ENCODE measurements at regions not wholly inside any gene's neighbourhood (a gene's known extent, or its start where the extent isn't known, plus 50 kb on each side); places are given as distances from the start of the nearest gene placed in this dataset.

DNA sequence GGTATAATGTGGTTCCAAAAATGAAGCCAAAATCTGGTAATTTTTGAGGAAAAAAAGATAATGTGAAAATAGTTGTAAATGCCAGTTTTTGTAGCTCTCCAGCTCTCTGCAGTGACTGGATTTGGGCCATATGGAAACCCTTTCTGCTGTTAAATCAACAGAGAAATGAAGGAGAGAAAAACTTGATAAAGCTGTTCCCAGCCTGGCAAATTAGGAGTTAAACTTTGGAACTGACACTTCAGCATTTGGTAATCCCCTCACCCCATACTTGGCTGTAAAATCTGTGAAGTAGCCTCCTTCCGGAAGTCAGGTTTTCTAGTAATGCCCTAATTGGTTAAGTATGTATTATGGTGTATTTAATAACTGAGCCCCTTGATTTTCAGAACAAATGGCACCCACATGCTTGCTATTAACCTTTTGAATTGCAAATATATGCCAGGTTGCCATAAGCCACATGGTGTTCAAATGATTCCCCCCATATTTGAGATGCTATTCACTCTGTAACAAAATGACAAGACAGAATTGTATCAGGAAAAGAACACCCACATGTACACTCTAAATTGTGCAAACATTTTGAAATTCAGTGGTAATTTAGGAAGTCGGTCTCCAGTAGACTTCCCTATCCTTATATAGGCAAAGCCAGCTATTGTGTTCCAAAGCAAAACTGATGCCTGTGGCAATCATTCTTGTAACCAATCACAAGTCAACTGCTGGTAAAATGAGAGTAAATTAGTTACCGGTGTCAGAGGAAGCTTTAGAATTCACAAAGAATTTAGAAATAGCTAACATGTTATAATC, 96.3 kb upstream of the ADAMTS3 start:
- Histone ChIP-seq H3K9me1 (replicated peaks; ENCODE audit: control insufficient read depth, extremely low read depth, insufficient read depth, low read length) (no peaks in the 10 kb centered on the region), H3K9ac (replicated peaks; ENCODE audit: extremely low read depth, insufficient read depth, low read length) (no peak overlapping the region), H2AFZ (ENCODE audit: low read depth, low read length) (no peak overlapping the region), H3K36me3 (ENCODE audit: control insufficient read depth in 2 of 2, extremely low read depth in 1 of 2, insufficient read depth in 2 of 2, low read length in 2 of 2) (no peaks in the 10 kb centered on the region), H3K27ac (ENCODE audit: insufficient read depth, low read depth, low read length) (no peak overlapping the region), H4K20me1 (replicated peaks; ENCODE audit: control insufficient read depth, extremely low read depth, insufficient read depth, low read length) (no peaks in the 10 kb centered on the region), H3K4me1 (ENCODE audit: control insufficient read depth, extremely low read depth, insufficient read depth, low read length) (no peaks in the 10 kb centered on the region), H3K79me2 (ENCODE audit: control insufficient read depth, insufficient read depth, low read length) (no peaks in the 10 kb centered on the region), H3K27me3 (ENCODE audit: control insufficient read depth in 2 of 2, insufficient read depth in 2 of 2, low read length in 2 of 2) (peaks cover 0 to 2% of the 10 kb centered on the region in 2 experiments), H3K4me2 (ENCODE audit: insufficient read depth, low read length) (no peak overlapping the region), H3K4me3 (replicated peaks in 1 of 3; ENCODE audit: insufficient read depth in 1 of 3, low read depth in 1 of 3, low read length in 3 of 3) (no peak overlapping the region), H3K9me3 (replicated peaks; ENCODE audit: control insufficient read depth, insufficient read depth, low read length) (no peaks in the 10 kb centered on the region)
- intact Hi-C loops (cut with micrococcal nuclease), result no loop called here
- dilution Hi-C loops (cut with MboI; ENCODE audit: extremely low pct_ligation_motif_present, low sequenced_read_pairs), result no loop called here
- DNase-seq (ENCODE audit: low read depth, low spot score), result no peak
- no peak for TF ChIP-seq FOS (IDR thresholded peaks at IDR 0.05; ENCODE audit: borderline replicate concordance, insufficient read depth, low read length)
- TF ChIP-seq, protein P1, sequence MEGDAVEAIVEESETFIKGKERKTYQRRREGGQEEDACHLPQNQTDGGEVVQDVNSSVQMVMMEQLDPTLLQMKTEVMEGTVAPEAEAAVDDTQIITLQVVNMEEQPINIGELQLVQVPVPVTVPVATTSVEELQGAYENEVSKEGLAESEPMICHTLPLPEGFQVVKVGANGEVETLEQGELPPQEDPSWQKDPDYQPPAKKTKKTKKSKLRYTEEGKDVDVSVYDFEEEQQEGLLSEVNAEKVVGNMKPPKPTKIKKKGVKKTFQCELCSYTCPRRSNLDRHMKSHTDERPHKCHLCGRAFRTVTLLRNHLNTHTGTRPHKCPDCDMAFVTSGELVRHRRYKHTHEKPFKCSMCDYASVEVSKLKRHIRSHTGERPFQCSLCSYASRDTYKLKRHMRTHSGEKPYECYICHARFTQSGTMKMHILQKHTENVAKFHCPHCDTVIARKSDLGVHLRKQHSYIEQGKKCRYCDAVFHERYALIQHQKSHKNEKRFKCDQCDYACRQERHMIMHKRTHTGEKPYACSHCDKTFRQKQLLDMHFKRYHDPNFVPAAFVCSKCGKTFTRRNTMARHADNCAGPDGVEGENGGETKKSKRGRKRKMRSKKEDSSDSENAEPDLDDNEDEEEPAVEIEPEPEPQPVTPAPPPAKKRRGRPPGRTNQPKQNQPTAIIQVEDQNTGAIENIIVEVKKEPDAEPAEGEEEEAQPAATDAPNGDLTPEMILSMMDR (IDR thresholded peaks at IDR 0.05; ENCODE audit: extremely low read depth in 1 of 2, insufficient read depth in 1 of 2, low read depth in 1 of 2, low read length in 2 of 2), result no peak
- TF ChIP-seq, protein P2, sequence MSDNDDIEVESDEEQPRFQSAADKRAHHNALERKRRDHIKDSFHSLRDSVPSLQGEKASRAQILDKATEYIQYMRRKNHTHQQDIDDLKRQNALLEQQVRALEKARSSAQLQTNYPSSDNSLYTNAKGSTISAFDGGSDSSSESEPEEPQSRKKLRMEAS (IDR thresholded peaks at IDR 0.05; ENCODE audit: insufficient read depth, insufficient read length), result no peak
- TF ChIP-seq JUN (IDR thresholded peaks at IDR 0.05; ENCODE audit: borderline replicate concordance, insufficient read depth, insufficient read length, low read depth), result no peak
- no peak for FAIRE-seq
- CTCF ChIA-PET, result interaction anchor here (1.0 to 1.5 kb wide), 3 partner anchors 12 to 160 kb away, joined by 4 to 5 read pairs (median 4); no protein-coding TSS in a partner anchor
- no TSS peak for BruUV-seq (replicated peaks)
- POLR2A ChIA-PET, result no interaction called here

DNA sequence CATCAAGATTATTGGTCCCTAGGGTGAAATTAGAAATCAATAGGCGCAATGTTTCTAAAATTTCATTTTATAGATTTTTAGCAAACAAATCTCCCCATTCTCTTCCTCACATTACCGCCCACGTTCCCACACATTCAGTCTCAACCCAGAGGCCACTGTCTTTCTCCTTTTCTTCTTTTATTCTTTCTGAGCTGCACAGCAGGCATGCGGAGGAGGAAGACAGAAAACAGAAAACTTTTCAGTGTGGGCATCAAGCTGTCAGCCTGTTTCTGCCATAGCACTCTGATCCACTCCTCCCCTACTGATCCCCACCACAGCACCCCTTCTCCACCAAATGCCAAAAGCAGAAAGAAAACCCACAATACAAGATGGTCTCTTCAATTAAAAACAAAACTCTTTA, 94.8 kb upstream of the ADAMTS3 start:
- Histone ChIP-seq H3K27me3 (ENCODE audit: control insufficient read depth in 2 of 2, insufficient read depth in 2 of 2, low read length in 2 of 2) (no peaks in the 10 kb centered on the region), H3K79me2 (ENCODE audit: control insufficient read depth, insufficient read depth, low read length) (no peaks in the 10 kb centered on the region), H3K9me3 (replicated peaks; ENCODE audit: control insufficient read depth, insufficient read depth, low read length) (no peaks in the 10 kb centered on the region), H2AFZ (ENCODE audit: low read depth, low read length) (no peak overlapping the region), H3K4me3 (replicated peaks in 1 of 3; ENCODE audit: insufficient read depth in 1 of 3, low read depth in 1 of 3, low read length in 3 of 3) (no peak overlapping the region), H4K20me1 (replicated peaks; ENCODE audit: control insufficient read depth, extremely low read depth, insufficient read depth, low read length) (no peaks in the 10 kb centered on the region), H3K9ac (replicated peaks; ENCODE audit: extremely low read depth, insufficient read depth, low read length) (no peak overlapping the region), H3K4me1 (ENCODE audit: control insufficient read depth, extremely low read depth, insufficient read depth, low read length) (no peaks in the 10 kb centered on the region), H3K36me3 (ENCODE audit: control insufficient read depth in 2 of 2, extremely low read depth in 1 of 2, insufficient read depth in 2 of 2, low read length in 2 of 2) (no peaks in the 10 kb centered on the region), H3K9me1 (replicated peaks; ENCODE audit: control insufficient read depth, extremely low read depth, insufficient read depth, low read length) (no peaks in the 10 kb centered on the region), H3K4me2 (ENCODE audit: insufficient read depth, low read length) (no peak overlapping the region), H3K27ac (ENCODE audit: insufficient read depth, low read depth, low read length) (no peak overlapping the region)
- intact Hi-C loops (cut with micrococcal nuclease), result no loop called here
- DNase-seq (ENCODE audit: low read depth, low spot score) (no peak), FAIRE-seq (no peak)
- TF ChIP-seq, protein P2 (IDR thresholded peaks at IDR 0.05; ENCODE audit: insufficient read depth, insufficient read length), result no peak
- no peak for TF ChIP-seq MYC (IDR thresholded peaks at IDR 0.05; ENCODE audit: low read depth, low read length)
- no peak for TF ChIP-seq FOS (IDR thresholded peaks at IDR 0.05; ENCODE audit: borderline replicate concordance, insufficient read depth, low read length)
- TF ChIP-seq, protein P1 (IDR thresholded peaks at IDR 0.05; ENCODE audit: extremely low read depth in 1 of 2, insufficient read depth in 1 of 2, low read depth in 1 of 2, low read length in 2 of 2), result no peak
- no peak for TF ChIP-seq EZH2 (IDR thresholded peaks at IDR 0.05; ENCODE audit: borderline replicate concordance, low read depth, low read length, severe bottlenecking)
- TF ChIP-seq POLR2A (IDR thresholded peaks at IDR 0.05; ENCODE audit: low read depth, low read length), result no peak
- TF ChIP-seq GATA2 (IDR thresholded peaks at IDR 0.05; ENCODE audit: insufficient read depth, insufficient read length, low read depth, low read length), result no peak
- no peak for TF ChIP-seq POLR2AphosphoS5 (IDR thresholded peaks at IDR 0.05; ENCODE audit: insufficient read depth, low read depth, low read length)
- no peak for TF ChIP-seq JUN (IDR thresholded peaks at IDR 0.05; ENCODE audit: borderline replicate concordance, insufficient read depth, insufficient read length, low read depth)
- dilution Hi-C loops (cut with MboI; ENCODE audit: extremely low pct_ligation_motif_present, low sequenced_read_pairs), result no loop called here
- no TSS peak for BruUV-seq (replicated peaks)
- ChIA-PET POLR2A (no interaction called here), CTCF (no interaction called here)
